Loucy (cell line): ENCODE measurements at regions not wholly inside any gene's neighbourhood (a gene's known extent, or its start where the extent isn't known, plus 50 kb on each side); places are given as distances from the start of the nearest gene placed in this dataset.

Experiments used
- H2AFZ ChIP-seq: fragments of 200-600 bp; sonication (generic); 2 replicates; pipeline ENCODE4 v1.6.0; 2016; ENCODE audit warnings: antibody characterized with exemption, mild to moderate bottlenecking, low read length, moderate library complexity
- H3F3A ChIP-seq: fragments of 200-600 bp; 2 replicates; pipeline ENCODE4 v1.6.0; 2016; ENCODE audit warnings: antibody characterized with exemption, low read depth, mild to moderate bottlenecking
- H3K27me3 ChIP-seq: fragments of 200-600 bp; sonication (generic); 2 replicates; pipeline ENCODE4 v1.6.1; 2014; ENCODE audit warnings: low read length, mild to moderate bottlenecking; ENCODE audit not compliant: insufficient read depth, poor library complexity, severe bottlenecking
- H3K36me3 ChIP-seq: fragments of 200-600 bp; sonication (generic); 2 replicates; pipeline ENCODE4 v1.6.1; 2016; ENCODE audit warnings: low read length; ENCODE audit not compliant: insufficient read depth
- H3K4me1 ChIP-seq: fragments of 200-600 bp; sonication (generic); 2 replicates; pipeline ENCODE4 v1.5.1; 2014; ENCODE audit warnings: low read length, mild to moderate bottlenecking; ENCODE audit not compliant: insufficient read depth, poor library complexity, severe bottlenecking
- H3K4me2 ChIP-seq: fragments of 200-600 bp; sonication (generic); 2 replicates; pipeline ENCODE4 v1.6.0; 2014; ENCODE audit warnings: antibody characterized with exemption, low read length, low read depth, mild to moderate bottlenecking; ENCODE audit not compliant: poor library complexity, severe bottlenecking
- H3K4me3 ChIP-seq: fragments of 200-600 bp; sonication (generic); 2 replicates; pipeline ENCODE4 v1.5.1; 2014; ENCODE audit warnings: low read length, mild to moderate bottlenecking, mixed read lengths; ENCODE audit not compliant: poor library complexity, severe bottlenecking
- H3K79me2 ChIP-seq: fragments of 200-600 bp; sonication (generic); 2 replicates; pipeline ENCODE4 v1.6.1; 2014; ENCODE audit warnings: low read length; ENCODE audit not compliant: insufficient read depth
- H3K9ac ChIP-seq: fragments of 200-600 bp; sonication (generic); 2 replicates; pipeline ENCODE4 v1.6.0; 2014; ENCODE audit warnings: mild to moderate bottlenecking, low read depth, low read length, moderate library complexity; ENCODE audit not compliant: poor library complexity, severe bottlenecking
- H3K9me2 ChIP-seq: fragments of 200-600 bp; sonication (generic); replicated peaks from 2 replicates; pipeline ENCODE4 v1.6.1; 2016; ENCODE audit warnings: low read depth, low read length, mixed read lengths
- H3K9me3 ChIP-seq: fragments of 200-600 bp; sonication (generic); 2 replicates; pipeline ENCODE4 v1.6.1; 2014; ENCODE audit warnings: mild to moderate bottlenecking, antibody characterized with exemption, low read length, low read depth; ENCODE audit not compliant: insufficient read depth
- H4K20me1 ChIP-seq: fragments of 200-600 bp; sonication (generic); 2 replicates; pipeline ENCODE4 v1.6.0; 2014; ENCODE audit warnings: antibody characterized with exemption, low read length, mild to moderate bottlenecking; ENCODE audit not compliant: insufficient read depth, poor library complexity, severe bottlenecking
- EZH2phosphoT487 ChIP-seq: fragments of 200-600 bp; IDR thresholded peaks from 2 replicates; pipeline ENCODE4 v1.6.1; 2018; ENCODE audit warnings: antibody characterized with exemption, mild to moderate bottlenecking, moderate library complexity, borderline replicate concordance
- TF ChIP-seq, protein P1 (sequence below): fragments of 200-600 bp; sonication (generic); conservative IDR thresholded peaks from 2 replicates; pipeline ENCODE4 v1.5.1; 2014; ENCODE audit warnings: mild to moderate bottlenecking, antibody characterized with exemption, low read length

DNA sequence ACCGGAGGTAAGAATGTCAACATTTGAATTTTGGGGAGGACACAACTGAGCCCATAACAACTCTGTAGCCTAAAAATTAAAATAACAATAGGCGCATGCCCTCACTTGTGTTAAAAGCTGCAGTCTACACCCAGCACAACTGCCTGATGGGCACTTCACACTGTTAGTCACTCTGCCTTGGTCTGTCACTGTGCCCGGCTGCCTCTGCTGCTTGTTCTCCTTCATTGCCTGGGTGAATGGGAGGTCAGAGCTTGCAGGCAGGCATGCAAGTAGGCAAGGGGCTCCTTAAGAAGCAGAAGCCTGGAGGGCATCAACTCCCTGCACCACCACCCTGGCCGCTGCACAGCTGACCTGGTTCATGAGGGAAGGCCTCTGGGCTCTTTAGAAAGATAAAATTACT, 374.8 kb downstream of the MID1IP1 start:
- TF ChIP-seq, protein P1, sequence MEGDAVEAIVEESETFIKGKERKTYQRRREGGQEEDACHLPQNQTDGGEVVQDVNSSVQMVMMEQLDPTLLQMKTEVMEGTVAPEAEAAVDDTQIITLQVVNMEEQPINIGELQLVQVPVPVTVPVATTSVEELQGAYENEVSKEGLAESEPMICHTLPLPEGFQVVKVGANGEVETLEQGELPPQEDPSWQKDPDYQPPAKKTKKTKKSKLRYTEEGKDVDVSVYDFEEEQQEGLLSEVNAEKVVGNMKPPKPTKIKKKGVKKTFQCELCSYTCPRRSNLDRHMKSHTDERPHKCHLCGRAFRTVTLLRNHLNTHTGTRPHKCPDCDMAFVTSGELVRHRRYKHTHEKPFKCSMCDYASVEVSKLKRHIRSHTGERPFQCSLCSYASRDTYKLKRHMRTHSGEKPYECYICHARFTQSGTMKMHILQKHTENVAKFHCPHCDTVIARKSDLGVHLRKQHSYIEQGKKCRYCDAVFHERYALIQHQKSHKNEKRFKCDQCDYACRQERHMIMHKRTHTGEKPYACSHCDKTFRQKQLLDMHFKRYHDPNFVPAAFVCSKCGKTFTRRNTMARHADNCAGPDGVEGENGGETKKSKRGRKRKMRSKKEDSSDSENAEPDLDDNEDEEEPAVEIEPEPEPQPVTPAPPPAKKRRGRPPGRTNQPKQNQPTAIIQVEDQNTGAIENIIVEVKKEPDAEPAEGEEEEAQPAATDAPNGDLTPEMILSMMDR, result no peak
- no peak for TF ChIP-seq EZH2phosphoT487
- no peak overlapping the region for H2AFZ ChIP-seq

DNA sequence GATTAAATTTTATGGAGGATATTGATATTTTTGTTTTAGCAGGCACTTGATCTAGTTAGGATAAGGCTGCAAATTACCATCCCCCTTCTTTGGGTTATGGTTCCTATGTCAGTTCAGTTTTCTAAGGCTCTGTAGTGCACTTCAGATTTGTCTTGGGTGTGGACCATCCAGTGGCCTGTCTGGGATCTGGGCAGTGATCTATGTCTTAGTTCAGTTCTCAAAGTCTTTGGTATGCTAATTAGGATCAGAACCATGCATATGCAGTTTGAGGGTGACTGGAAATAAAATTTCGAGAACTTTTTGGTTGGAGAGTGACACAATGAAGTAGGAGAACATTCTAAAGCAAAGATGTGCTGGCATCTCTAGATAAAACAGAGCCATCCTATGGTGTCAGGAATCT, 388.2 kb downstream of the MID1IP1 start:
- no peak overlapping the region for H2AFZ ChIP-seq
- H3K4me2 ChIP-seq, result no peak overlapping the region
- no peaks in the 10 kb centered on the region for H3K79me2 ChIP-seq
- no peak overlapping the region for H3K4me3 ChIP-seq
- no peaks in the 10 kb centered on the region for H3F3A ChIP-seq
- TF ChIP-seq, protein P1, result no peak
- no peak for TF ChIP-seq EZH2phosphoT487
- H4K20me1 ChIP-seq, result no peaks in the 10 kb centered on the region
- peaks cover 13% of the 10 kb centered on the region for H3K4me1 ChIP-seq
- H3K9ac ChIP-seq, result no peak overlapping the region
- H3K9me2 ChIP-seq, result no peaks in the 10 kb centered on the region
- no peaks in the 10 kb centered on the region for H3K27me3 ChIP-seq
- H3K36me3 ChIP-seq, result no peaks in the 10 kb centered on the region
- no peaks in the 10 kb centered on the region for H3K9me3 ChIP-seq

More for the DNA sequence above, 374.8 kb downstream of the MID1IP1 start:
- Histone ChIP-seq H3K9me3 (no peaks in the 10 kb centered on the region), H3F3A (no peaks in the 10 kb centered on the region; the same call in 1 of the 2 replicates), H3K9me2 (no peaks in the 10 kb centered on the region), H3K9ac (no peak overlapping the region), H3K36me3 (no peaks in the 10 kb centered on the region), H4K20me1 (no peaks in the 10 kb centered on the region), H3K4me1 (peaks cover 15% of the 10 kb centered on the region), H3K27me3 (no peaks in the 10 kb centered on the region), H3K4me3 (no peak overlapping the region), H3K79me2 (no peaks in the 10 kb centered on the region), H3K4me2 (no peak overlapping the region)

GRCh38 chrX:39194673-39195072, 393.4 kb downstream of the MID1IP1 start:
- no peaks in the 10 kb centered on the region for H3K9me3 ChIP-seq
- H4K20me1 ChIP-seq, result no peaks in the 10 kb centered on the region
- peaks cover 52% of the 10 kb centered on the region for H3K4me1 ChIP-seq
- no peaks in the 10 kb centered on the region; the same call in 1 of the 2 replicates for H3F3A ChIP-seq
- no peaks in the 10 kb centered on the region for H3K27me3 ChIP-seq
- peak overlapping the region; percentile 79 for H3K4me2 ChIP-seq
- no peaks in the 10 kb centered on the region for H3K9me2 ChIP-seq
- no peaks in the 10 kb centered on the region for H3K79me2 ChIP-seq
- H2AFZ ChIP-seq, result no peak overlapping the region
- TF ChIP-seq, protein P1, result no peak
- TF ChIP-seq EZH2phosphoT487, result no peak
- no peak overlapping the region for H3K4me3 ChIP-seq
- H3K9ac ChIP-seq, result no peak overlapping the region
- H3K36me3 ChIP-seq, result no peaks in the 10 kb centered on the region
